GM18873 (cell line): ENCODE measurements at regions not wholly inside any gene's neighbourhood (a gene's known extent, or its start where the extent isn't known, plus 50 kb on each side); places are given as distances from the start of the nearest gene placed in this dataset.
"Not testable (repeated sequence)": the region's sequence is repeated elsewhere in the genome, so short reads cannot be mapped to it uniquely, and the experiment has no call there.

Experiments
- ATAC-seq: cut with Tn5 transposase; IDR thresholded peaks from one replicate; pipeline ENCODE4 v1.9.1; 2021; ENCODE audit warnings: mild to moderate bottlenecking, moderate library complexity, moderate number of reproducible peaks; ENCODE audit not compliant: unreplicated experiment, low FRiP score

DNA sequence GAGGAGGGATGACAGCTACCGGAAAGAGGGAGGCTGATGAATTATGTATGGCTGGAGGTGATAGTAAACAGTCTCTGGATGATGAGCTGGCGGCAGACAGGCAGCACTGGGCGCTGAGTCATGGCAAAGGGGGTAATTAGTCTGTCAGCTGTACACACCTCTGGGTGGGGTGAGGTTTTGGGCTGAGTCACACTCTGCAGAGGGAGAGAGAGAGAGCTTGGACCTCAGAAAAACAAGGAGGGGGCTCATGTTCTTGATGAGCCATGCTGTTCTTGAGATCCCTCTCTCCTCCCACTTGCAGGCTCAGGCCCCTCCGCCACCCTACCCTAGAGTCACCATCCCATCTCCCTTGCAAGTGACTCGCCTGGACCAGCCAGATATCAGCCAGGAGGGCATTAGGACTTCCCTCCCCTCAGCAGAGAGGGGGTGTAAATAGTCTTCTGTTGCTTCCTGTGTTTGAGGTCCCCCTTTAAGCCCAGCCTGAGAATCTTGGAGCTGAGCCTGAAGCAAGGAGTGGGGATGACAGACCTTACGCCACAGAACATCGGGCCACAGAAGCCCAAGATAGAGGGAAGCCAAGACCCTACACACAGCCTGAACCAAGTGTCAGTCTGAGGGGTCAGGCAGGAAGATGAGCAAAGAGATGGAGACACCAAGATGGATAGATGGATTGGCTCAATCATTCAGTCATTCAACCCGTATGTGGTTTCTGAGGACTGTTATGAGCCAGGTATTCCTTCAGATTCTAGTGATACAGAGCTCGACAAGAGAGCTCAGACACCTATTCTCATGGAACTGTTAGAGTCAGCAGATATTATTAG, 383.2 kb upstream of the CCL2 start:
- ATAC-seq, result no peak

DNA sequence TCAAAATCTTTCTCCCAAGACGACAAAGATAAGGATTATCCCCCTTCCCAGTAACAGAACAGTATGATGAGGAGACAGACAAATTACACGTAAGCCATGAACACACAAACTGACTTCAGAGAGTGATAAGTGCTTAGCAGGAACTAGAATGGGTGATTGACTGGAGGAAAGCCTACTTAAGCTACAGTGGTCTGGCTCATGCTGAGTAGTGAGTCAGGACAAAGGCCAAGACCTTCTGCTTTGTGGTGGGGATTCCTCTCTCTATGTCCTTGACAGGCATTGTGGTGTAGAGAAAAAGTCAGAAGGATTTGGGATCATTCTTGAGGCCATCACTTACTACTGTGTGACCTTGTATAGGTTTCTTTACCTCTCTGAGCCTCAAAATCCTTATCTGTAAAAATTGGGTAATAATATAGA, 381.9 kb upstream of the CCL2 start:
- no peak for ATAC-seq

DNA sequence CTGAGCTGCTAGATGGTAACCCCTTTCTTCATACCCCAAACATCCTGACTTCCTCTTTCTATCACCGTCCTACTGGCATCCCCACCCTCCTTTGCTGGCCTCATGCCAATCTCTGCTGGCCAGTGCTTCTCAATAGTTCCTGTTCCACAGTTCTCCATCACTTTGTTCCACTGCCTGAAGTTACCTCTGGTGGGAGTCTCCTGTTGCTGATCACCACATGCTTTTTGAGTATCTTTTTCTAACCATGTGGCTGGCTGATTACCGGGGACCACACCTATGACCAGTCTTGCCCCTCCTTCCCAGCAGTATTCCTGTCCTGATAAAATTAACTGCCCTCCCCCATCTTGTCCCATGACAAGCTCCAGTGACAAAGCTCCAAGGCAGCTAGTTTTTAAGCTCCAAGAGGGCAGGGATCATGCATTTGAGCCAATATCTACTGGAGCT, 380.4 kb upstream of the CCL2 start:
- ATAC-seq, result no peak

DNA sequence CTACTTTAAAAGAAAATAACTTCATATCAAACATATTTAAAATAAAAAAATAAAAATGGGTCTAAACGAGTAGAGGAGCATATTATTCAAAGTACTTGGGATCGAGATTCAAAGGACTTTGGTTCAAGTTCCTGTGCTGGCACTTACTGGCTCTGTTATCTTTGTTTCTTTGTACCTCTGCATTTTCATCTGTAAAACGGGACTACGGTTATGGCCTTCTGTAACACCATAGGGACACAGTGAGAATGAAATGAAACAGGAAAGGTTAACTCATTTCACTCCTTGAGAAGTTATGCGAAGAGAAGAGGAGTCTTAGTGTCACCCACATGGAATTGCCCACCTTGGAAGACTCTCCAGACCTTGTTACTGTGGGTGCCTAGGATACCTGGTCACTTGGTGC, 379.1 kb upstream of the CCL2 start:
- ATAC-seq, result no peak

DNA sequence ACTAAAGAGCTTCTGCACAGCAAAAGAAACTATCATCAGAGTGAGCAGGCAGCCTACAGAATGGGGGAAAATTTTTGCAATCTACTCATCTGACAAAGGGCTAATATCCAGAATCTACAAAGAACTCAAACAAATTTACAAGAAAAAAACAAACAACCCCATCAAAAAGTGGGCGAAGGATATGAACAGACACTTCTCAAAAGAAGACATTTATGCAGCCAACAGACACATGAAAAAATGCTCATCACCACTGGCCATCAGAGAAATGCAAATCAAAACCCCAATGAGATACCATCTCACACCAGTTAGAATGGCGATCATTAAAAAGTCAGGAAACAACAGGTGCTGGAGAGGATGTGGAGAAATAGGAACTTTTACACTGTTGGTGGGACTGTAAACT, 372.8 kb upstream of the CCL2 start:
- ATAC-seq, result not testable (repeated sequence)

DNA sequence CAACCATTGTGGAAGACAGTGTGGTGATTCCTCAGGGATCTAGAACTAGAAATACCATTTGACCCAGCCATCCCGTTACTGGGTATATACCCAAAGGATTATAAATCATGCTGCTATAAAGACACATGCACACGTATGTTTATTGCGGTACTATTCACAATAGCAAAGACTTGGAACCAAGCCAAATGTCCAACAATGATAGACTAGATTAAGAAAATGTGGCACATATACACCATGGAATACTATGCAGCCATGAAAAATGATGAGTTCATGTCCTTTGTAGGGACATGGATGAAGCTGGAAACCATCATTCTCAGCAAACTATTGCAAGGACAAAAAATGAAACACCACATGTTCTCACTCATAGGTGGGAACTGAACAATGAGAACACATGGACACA, 372.4 kb upstream of the CCL2 start:
- not testable (repeated sequence) for ATAC-seq

DNA sequence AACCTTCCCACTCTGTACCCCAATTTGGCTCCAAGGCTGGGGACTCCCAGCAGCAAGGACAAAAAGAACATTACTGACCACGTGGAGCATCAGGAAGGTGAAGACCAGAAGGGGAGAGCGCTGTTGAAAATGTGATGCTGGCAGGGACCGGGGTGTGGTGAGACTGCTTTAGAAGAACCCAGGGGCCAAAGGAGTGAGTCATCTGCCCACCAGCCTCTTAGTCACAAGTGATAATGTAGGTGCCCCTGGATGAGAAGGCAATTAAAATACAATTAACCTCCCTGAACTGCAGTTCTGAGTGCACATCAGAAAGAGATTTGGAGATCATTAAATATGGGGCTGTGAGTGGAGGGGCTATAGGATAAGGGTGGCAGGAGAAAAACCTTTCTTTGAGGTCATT, 366.6 kb upstream of the CCL2 start:
- ATAC-seq, result no peak

DNA sequence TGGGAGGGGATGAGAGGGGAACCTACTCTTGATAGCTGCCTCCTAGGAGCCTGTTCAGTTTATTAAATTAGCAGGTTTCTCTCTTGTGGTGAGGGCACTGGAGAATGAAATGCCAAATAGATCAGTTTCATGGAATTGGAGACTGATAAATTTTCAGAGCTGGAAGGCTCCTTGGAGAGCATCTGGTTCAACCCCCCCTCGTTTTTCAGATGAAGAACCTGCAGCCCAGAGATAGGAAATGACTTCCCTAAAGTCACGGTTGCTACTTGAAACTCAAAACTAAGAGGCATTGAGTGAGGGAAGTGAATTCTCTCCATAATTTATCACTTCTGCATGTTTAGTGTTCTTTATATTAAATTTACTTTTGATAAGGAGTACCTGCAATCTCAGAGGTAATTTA, 366.0 kb upstream of the CCL2 start:
- no peak for ATAC-seq

DNA sequence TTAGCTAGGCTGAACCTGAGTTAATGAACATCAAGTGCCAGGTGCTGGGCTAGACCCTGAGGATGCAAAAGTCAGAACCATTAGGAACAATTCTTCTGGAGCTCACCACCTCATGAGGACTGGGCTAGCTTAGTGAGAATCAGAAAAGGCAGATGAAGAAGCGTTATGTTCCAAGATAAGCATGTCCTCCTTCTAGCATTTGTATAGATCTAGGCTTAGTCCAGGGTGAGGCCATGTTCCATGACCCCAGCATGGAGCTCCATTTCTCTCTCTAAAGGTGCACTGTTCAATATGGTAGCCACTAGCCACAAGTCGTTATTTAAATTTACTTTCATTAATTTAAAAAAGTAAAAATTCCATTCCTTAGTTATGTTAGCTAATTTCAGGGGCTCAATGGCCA, 365.3 kb upstream of the CCL2 start:
- no peak for ATAC-seq

DNA sequence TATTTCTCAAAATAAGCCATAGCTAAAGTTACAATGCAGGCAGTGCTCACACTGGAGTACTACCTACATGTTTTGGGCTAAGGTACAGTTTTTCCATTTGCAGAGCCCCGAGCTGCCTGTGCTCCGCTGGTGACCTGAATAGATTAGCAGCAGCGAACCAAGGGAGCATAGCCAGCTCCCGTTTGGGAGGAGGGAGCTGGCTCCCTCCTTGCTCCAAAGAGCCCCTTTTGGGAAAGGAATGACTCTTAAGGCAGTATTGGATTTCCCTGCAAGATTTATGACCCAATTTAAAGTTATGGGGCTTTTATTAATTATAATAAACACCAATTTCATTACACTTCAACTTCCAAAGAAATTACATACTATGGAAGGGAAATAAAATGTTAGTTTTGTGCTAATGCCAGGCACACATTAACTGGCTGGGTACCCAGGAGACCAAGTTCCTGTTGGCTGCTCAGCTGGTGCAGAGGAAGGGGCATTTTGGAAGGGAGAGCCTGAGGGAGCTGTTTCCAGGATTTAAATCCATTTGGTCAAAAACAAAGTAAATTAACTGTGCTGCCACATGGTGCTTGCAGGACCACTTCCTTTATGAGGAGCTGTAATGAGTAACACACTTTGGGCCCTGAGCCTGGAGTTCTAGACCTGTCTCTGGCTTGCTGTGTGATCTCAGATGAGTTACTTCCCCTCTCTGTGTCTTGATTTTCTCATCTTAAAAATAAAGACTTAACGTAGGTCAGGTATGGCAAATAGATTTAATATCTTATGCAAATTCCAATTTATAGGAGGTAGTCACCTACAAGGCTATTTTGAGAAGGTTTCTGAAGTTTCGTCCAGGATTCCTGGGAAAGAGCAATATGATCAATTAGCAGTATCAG, 362.1 kb upstream of the CCL2 start:
- no peak for ATAC-seq

DNA sequence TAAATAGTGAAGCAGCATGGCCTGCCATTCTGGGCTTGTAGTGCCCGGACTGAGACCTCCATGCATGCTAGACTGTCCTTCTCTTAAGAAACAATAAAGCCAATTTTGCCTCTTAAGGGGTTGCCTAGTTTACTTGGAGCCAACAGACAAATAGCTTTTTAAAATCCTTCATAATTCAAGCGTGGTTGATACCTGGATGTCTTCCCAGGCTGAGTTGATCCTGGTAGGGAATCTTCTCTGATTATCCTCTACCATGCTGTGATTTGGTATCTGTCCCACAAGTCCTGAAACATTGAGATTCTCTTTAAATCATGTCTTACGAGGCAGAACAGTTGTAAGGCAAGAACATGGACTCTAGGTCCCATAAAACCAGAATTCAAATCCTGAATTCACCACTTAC, 359.6 kb upstream of the CCL2 start:
- ATAC-seq, result no peak

DNA sequence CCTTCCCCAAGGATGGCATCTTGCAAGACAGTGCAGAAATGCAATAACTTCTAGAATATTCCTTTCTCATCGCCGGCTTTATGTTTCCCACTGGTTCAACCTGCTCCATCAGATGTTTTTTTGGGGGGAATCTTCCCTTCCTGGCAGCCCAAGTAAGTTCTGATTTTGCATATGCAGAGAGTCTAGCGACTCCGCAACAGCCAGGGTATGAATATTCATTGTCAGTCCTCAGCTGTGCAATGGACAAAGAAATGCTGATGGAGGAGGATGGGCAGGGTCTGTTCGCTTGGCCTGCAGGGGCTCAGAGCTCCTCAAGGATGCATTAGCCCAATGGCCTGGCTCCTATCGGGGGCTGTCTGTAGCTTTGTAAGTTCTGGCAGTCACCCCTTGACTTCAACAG, 358.8 kb upstream of the CCL2 start:
- no peak for ATAC-seq

DNA sequence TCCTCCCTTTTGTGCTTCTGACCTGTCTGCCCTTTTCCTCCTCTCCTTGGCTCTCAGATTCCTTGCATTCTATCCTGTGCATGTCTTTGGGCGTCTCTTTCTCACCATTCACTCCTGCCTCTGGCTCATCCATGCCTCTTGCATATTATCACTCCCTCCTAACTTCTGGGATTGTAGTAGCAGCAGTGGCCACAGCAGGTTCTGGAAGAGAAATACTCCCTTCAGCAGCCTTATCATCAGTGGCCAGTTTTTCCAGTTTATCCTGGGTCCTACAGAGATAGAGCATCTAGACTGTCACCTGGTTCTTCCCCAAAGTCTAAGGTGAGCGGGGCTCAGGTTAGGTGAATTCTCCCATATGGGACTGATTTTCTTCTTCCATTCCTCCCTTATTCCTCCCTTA, 354.0 kb upstream of the CCL2 start:
- ATAC-seq, result no peak

DNA sequence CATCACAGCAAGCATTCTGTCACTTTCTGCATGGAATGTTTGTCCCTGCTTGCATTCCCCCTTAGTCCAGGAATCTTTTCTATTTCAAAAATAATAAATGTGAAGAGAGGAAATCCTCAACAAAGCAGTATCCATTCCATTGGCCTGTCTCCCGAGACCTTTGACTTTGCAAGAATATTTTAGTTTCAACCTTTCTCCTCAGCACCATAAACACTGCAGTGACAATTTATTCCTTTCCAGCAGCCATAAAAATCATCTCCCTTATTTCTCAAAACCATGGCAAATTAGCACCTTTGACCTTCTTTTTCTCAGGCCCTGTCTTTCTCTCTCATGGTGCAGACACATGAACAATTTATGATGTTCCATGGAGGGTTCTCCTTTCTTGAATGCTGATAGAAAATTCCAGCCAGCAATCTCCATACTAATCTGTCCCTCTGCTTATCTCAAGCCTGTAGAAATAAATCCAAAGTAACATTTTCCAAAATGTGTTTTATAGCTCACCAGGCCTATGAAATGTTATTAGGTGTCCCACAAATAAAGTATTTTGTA, 352.1 kb upstream of the CCL2 start:
- no peak for ATAC-seq

DNA sequence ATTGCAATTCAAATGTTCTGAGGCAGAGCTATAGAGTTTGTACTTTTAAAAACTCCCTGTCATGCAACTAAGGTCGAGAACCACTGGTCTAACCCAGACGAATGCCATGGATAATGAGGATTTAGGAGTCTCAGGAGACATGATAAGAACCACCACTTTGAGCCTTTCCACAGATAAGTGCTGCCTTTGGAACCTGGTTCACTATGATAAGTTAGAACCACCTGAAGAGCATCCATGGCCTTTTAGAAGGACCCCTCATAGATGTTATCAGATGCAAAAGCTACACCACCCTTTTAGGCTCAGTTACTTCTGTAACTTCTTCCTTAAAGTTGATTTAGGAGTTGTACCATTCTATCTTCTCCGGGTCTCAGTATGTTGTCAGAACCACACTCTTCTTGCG, 350.6 kb upstream of the CCL2 start:
- no peak for ATAC-seq

DNA sequence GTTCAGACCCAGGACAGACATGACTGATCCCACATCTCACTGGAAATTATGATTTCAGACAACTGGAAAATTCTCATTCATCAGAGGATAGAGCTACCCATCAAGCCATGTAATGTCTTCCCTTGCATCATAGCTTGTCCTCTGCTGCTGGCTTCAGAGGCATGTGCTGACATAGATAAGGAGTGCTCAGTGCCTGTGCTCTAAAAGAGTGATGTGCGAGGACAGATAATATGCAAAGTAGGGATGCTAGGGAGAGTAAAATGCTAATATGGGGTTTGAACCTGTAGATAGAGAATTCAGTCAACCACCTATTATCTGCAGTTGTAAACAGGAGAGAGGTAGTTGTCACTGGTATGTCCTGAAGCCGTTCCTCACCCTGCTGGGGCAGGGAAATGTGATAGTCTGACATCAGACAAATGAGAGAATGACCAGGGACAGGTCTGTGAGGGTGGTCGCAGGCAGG, 349.7 kb upstream of the CCL2 start:
- ATAC-seq, result no peak

DNA sequence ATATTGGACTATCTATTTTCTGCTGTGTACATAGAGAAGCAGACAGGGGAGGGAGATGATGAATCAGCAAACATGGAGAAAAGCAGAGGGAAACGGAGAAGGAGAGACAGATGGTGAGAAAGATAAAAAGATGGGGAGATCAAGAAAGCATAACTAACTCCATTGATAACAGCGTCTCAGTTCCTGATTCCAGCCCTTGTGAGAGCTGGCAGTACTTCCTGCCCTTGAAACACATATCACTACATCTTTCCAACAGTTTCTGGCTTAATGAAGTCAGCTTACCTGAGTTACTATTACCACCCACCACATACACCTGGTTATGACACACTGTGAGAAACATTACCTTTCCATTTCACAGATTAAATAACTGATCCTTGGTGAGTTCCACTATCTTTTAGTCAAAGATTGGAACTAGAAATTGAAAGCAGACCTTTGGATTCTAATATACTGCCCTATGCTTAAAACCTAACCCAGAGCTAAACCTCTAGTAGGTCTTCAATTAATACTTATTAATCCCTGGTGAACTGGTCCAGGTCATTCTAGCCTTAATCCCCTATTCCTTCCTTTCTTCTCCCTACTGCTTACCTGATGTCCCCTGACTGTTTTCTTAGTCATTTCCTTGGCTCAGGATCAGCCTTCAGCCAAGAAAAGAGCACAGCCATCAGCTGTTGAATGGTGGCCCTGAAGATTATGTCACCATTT, 346.6 kb upstream of the CCL2 start:
- ATAC-seq, result no peak

DNA sequence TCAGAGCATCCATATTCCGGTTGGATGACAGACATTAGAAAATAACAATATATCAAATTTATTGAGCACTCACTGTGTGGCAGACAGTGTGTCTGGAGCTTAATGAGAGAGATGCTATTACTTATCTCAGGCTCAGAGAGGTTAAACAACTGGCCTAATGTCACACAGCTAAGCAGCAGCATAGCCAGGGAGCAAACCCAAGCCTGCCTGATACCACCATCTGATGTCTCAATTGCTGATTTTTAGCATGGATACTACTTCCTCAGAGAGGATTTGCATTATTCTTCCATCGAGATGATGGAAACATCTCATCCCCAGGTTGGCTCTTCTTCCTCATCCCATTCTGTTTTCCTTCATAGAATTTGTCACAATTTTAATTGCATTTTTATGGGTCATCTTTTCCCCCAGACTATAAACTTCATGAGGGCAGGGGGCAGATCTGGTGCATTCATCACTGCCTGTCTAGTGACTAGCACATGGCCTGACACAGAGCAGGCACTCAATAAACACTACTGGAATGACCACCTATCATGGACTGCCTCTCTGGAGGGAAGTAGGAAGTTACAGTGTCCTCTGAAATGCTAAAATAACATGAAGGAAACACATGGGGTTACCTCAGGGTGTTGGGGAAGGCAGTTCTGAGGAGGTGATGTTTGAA, 344.8 kb upstream of the CCL2 start:
- no peak for ATAC-seq

DNA sequence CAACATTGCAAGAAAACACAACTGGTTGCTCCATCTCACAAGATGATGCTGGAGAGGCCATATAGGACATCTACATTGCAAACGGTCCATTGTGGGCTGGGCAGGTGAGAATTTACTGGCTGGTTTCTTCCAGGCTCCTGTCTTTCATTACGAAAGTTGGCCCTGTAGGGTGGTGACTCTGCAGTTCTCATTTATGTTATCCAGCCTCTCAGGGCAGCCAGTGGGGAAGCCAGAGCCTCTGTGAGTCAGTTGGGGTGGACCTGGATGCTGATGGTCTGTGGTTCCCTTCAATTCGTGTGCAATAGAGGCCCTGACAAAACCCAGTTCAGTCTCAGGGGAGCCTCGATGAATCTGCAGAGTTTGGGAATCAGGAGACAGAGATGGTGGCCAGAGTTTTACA, 341.0 kb upstream of the CCL2 start:
- ATAC-seq, result no peak

DNA sequence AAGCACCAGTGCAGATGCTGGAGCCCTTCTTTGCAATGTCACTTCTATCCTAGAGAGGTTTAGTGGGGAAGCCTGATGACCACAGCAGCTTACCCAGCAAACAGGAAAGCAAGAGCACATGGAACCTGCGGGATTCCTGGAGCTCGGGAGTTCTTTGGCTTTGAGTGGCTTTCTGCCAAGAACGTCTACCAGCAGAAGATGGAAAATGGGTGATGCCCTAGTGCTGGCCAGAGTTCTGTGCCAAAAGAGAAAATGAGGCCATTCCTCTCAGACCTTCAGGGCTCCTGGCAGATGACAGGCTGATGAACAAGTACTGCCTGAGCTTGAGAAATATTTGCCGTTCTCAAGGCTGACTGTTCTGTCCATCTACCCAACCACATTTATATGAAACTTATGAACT, 332.1 kb upstream of the CCL2 start:
- no peak for ATAC-seq
